Amniotic epithelial cell (primary cell): ENCODE measurements at regions not wholly inside any gene's neighbourhood (a gene's known extent, or its start where the extent isn't known, plus 50 kb on each side); places are given as distances from the start of the nearest gene placed in this dataset.
A peak's percentile ranks its signal among the peaks of the same experiment; 100 is the strongest.
"Not testable (repeated sequence)": the region's sequence is repeated elsewhere in the genome, so short reads cannot be mapped to it uniquely, and the experiment has no call there.

Experiments
- DNase-seq: peaks from one replicate; pipeline ENCODE4 v3.0.0-alpha.2; 2010; ENCODE audit warnings: low read depth

DNA sequence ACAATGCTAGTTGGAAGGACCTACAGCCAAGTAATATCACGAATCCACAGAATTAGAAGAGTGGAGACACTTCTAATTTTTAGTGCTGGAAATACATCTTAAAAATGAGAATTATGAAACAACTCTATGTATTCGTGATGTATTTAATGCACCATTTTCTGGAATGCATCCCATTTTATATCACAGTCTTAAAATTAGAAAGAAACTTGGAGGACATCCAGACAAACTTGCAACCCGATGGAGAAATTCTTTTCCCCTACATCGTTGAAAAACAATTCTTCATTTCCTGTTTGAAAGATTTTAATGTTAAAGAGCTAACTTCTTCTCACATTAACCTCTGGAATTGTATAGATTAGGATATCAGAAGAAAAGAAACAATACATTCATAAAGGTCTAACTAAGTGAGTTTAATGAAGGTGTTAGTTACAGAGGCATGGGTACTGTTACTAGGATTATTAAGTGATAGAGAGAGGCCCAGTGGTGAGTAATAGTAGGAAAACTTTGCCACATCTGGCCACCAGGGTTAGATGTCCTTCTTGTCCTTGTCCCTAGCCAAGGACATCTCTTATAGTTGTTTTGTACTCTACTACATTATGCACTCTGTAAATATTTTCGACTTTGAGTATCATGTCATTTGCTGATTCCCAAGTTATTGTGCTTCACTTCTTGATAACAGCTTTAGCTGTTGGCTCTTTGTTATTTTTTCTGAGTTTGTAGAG, 502.4 kb upstream of the PTCHD4 start:
- no peak for DNase-seq

GRCh38 chr6:48611332-48611731, 500.3 kb upstream of the PTCHD4 start:
- DNase-seq, result no peak

DNA sequence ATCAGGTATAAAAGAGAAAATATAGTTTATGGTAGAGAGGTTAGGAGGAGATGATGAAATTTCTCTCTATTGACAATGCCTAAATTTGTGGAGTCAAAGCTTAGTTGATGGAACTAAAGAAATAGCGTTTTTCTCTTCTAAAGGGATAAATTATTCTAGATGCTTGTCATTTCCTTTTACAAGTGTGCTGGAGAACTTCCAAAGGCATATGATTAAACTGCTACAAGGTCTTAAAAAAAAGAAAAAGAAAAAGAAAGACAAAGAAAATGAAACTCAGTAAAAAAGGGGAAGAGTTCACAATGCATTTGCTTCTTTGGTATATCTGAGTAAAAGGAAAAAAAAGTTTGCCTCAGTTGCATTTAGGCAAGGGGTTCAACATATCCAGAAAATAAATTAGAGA, 499.8 kb upstream of the PTCHD4 start:
- no peak for DNase-seq

- DNase-seq, result no peak
These were observed 495.6 kb upstream of the PTCHD4 start for GRCh38 chr6:48606618-48607017.

GRCh38 chr6:48597951-48598350, 487.0 kb upstream of the PTCHD4 start:
- peak; percentile 88 for DNase-seq

GRCh38 chr6:48596830-48597229, 485.8 kb upstream of the PTCHD4 start:
- DNase-seq, result no peak

DNA sequence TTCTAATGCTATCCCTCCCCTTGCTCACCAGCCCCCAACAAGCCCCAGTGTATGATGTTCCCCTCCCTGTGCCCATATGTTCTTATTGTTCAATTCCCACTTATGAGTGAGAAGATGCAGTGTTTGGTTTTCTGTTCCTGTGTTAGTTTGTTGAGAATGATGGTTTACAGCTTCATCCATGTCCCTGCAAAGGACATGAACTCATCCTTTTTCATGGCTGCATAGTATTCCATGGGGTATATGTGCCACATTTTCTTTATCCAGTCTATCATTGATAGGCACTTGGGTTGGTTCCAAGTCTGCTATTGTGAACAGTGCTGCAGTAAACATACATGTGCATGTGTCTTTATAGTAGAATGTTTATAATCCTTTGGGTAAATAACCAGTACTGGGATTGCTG, 480.2 kb upstream of the PTCHD4 start:
- not testable (repeated sequence) for DNase-seq

DNA sequence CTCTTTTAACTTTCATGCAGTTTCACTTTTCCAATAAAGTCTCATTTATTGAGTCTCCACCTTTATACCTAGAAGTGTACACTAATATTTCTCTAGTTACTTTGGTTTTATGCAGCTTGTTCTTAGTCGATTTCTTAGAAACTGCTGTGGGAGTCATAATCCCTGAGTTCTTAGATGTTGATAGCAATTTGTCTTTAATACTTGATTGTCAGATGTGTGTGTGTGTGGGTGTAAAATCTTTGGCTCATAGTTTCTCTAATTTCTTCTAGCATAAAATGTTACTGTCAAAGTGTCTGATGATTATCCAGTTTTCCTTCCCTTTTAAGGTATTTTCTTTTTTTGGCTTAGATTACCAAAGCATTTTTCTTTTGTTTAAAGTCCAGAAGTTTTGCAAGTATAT, 473.8 kb upstream of the PTCHD4 start:
- DNase-seq, result peak; percentile 17

DNA sequence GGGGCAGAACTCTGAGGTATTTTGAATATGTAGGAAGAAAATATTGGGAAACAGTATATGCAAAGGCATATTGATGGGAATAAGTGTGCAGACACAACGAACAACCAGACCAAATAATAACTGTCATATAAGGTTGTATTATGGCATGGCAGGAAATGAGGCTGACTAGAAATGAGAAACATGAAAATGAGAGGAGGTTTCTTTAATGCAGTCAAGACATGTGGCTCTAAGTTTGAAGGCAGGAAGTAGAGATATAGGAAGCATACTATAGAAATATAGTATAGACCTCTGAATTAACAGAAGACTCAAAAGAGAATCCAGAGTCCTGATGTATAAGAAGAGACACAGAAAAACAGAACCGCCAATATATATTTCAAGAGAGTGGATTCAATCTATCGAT, 459.7 kb upstream of the PTCHD4 start:
- no peak for DNase-seq

DNA sequence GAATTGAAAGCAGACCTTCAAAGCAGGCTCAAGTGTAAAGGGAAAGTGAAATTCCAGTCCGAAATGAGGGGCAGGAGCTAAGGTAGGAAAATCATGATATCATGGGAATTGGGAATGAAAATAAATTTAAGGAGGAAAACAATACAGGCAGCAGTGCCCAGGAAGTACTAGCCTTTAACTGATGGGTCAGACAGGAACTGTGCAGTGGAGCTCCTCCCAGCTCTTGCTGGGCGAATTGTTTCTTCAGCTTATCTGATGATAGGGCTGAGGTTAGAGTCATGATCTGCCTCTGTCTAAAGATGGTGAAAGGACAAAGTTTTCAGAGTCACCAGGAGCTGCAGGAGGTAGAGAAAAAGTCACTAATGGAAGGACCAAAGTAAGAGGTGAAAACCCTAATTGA, 457.9 kb upstream of the PTCHD4 start:
- DNase-seq, result peak; percentile 2

DNA sequence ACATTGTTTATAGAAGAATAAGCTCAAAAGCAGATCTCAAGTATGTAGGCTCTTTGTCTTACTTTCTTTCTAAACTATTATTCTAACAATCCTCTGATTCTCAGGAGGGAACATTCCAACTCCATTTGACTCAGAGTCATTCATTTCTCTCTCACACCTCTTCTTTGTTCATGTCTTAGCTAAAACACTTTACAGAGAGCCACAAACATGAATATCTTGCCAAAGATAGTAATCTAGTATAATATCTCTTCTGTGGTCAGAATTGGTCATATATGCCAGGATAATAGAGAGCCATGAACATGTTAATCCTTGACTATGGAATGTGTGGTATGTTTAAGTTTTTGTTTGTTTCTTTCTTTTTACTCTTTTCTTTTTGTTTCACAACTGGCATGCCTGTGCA, 456.0 kb upstream of the PTCHD4 start:
- peak; percentile 71 for DNase-seq

- DNase-seq, result no peak
These were observed 453.2 kb upstream of the PTCHD4 start for GRCh38 chr6:48564036-48564820.

DNA sequence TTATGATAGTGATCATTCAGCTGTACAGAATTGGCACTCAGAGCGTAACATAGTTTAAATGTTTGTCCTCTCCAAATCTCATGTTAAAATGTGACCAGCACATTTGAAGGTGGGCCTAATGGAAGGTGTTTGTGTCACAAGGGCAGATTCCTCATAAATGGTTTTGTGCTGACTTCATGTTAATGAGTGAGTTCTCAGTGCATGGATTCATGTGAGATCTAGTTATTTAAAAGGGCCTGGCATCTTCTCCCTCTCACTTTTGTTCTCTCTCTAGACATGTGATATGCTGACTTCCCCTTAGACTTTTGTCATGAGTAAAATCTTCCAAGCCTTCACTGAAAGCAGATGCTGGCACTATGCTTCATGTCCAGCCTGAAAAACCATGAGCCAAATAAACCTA, 452.4 kb upstream of the PTCHD4 start:
- DNase-seq, result no peak

- peak; percentile 60 for DNase-seq
These were observed 449.4 kb upstream of the PTCHD4 start for GRCh38 chr6:48560408-48560807.

- no peak for DNase-seq
These were observed 442.6 kb upstream of the PTCHD4 start for GRCh38 chr6:48553467-48554189.

GRCh38 chr6:48552905-48553304, 441.9 kb upstream of the PTCHD4 start:
- peak; percentile 11 for DNase-seq

DNA sequence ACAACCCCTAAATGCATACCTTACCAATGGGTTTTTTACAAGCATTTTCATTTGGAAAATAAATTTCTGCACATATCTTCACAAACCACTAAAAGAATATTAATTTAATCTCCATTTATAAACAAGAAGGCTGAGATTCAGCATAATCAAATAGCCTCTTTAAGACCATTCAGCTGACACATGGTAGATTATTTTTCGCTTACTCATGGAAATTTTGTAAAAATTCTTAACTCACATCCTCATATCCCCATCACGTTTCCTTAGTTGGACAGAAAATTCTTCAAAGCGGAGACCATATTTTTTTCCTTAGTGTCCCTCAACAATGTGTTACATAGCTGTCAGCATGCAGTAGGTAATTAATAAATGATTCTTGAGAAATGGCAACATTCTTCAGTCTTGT, 439.6 kb upstream of the PTCHD4 start:
- DNase-seq, result no peak

- DNase-seq, result peak; percentile 91
These were observed 431.2 kb upstream of the PTCHD4 start for GRCh38 chr6:48542191-48542590.

- DNase-seq, result no peak
These were observed 430.7 kb upstream of the PTCHD4 start for GRCh38 chr6:48541649-48542048.

- DNase-seq, result peak; percentile 95
These were observed 424.6 kb upstream of the PTCHD4 start for GRCh38 chr6:48535582-48536009.

DNA sequence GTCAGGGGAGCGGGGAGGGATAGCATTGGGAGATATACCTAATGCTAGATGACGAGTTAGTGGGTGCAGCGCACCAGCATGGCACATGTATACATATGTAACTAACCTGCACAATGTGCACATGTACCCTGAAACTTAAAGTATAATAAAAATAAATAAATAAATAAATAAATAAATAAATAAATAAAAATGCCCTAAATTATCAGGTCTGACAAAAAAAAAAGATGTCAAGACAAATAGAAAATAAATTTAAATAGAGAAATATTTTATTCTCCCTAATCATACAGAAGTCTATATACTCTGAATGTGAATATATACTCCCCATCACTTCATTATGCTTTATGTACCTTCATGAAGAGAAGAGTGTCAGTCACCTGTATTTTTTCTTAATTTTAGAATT, 420.0 kb upstream of the PTCHD4 start:
- not testable (repeated sequence) for DNase-seq

DNA sequence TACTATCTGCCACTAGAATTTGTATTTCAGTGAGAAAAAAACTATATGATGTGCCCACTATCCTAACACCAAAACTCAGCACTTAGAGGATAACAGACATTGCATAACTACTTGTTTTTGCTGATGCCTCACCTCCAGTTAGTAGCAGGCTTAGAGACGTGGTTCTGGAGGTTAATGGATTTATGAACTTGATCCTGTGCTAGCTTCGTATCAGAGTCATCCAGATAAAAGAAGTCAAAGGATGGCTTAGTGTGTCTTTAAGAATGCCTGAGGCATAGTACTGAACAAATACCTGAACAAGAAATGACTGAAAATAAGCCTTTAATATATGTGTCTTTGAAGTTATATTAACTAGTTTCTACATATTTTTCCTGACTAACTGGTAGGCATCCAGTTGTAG, 414.9 kb upstream of the PTCHD4 start:
- peak; percentile 2 for DNase-seq

- no peak for DNase-seq
These were observed 410.0 kb upstream of the PTCHD4 start for GRCh38 chr6:48520951-48521350.
